ENCODE measurements at regions not wholly inside any gene's neighbourhood (a gene's known extent, or its start where the extent isn't known, plus 50 kb on each side); places are given as distances from the start of the nearest gene placed in this dataset.

DNA sequence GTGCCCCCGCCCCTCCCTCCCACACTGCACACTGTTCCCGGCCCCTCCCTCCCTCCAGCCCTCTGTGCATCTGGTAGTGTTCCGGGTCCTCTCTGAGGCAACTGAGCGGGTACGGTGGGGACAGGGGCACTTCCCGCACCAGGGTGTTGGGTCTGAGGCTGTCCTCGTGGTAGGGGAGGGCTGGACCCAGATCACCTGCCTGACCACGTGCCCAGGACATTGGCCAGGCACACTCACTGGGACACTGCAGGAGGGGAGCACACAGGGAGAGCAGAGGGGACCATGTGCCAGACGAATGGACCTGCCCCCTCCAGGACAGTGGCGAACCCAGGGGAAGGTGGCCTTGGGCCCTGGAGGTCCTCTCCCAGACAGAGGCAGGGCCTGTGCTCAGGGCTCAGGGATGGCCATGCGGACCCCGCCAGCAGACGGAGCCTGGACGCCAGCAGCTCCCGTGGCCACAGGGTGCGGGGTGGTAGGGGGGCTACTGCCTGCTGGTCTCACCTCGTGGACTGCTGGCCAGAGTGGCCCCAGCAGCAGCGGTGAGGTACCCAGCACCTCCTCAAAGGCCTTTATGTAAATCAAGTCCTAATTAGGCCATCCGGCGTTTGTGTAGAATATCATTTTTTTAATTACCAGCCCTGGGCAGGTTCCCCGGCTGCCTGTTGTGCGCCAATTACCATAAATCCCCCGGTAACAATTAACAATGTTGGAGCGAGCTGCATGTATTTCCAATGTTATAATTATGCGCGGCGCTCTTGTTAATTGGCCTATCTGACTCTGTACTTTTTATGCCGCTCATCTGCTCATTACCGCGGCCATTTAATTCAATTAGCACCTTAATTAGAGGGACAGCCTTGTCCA lies 106.9 kb downstream of the FAM53A start:
- no peak for DNase-seq
- H3K9me3 ChIP-seq: no peaks in the 10 kb centered on the region
- H3K27ac ChIP-seq: no peak overlapping the region
- TF ChIP-seq POLR2AphosphoS5 (IDR thresholded peaks at IDR 0.05) (no peak), POLR2A (IDR thresholded peaks at IDR 0.05) (no peak), EP300 (IDR thresholded peaks at IDR 0.05; ENCODE audit: low read depth) (no peak), CTCF (IDR thresholded peaks at IDR 0.05) (no peak)
- no peak overlapping the region for H3K4me3 ChIP-seq
- no peaks in the 10 kb centered on the region for H3K36me3 ChIP-seq
- peaks cover 5 to 25% (median 12%) of the 10 kb centered on the region in 4 donors for H3K4me1 ChIP-seq
- peaks cover 10% of the 10 kb centered on the region for H3K27me3 ChIP-seq
- intact Hi-C loops (cut with DNase I; ENCODE audit: low total_unique reads) (no loop called here), in situ Hi-C loops (cut with MboI; ENCODE audit: low pct_ligation_motif_present in 1 of 4, low pct_unique_long_range_greater_than_20kb in 1 of 4, low sequenced_read_pairs in 3 of 4) (no loop called here)
- WGBS, 2 donors (ENCODE audit: low coverage in 1 of 2): 71% methylated on average over 21 of the region's 30 CpGs; no CpG with 5 or more reads in 1 of the 2 donors

DNA sequence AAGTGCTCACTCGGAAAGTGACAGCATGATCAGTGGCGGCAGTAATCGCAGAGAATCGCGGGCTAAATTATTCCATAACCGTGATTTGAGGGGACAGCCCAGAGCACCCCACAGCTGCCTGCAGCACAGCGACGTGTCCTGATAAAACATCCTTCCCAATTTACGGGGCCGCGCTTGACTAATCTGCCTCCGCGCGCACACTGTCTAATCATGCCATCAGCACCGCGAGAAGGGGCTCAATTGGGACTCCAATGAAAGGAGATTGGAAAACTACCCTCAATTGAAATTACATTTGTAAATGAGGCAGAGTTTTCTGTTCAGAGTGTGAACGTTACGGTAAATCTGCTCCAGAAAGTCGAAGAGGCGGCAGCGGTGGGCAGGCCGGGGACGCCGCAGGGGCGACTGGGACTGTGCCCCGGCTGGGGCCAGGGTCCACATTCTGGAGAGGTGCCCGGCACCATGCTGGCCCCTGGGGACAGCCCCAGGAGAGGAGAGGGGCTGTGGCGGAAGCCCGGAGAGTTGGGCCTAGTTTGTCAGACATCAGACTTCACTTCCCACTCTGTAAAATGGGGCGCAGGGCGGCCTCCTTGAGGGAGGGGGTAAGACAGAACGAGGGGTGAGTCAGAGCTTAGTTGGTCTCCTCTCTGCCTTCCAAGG lies 107.7 kb downstream of the FAM53A start:
- H3K36me3 ChIP-seq: no peaks in the 10 kb centered on the region
- in situ Hi-C loops (cut with MboI; ENCODE audit: low pct_ligation_motif_present in 1 of 4, low pct_unique_long_range_greater_than_20kb in 1 of 4, low sequenced_read_pairs in 3 of 4) (no loop called here), intact Hi-C loops (cut with DNase I; ENCODE audit: low total_unique reads) (no loop called here)
- H3K27ac ChIP-seq: no peak overlapping the region
- 82 to 85% methylated on average over 20 to 32 of the region's 32 CpGs for WGBS, 2 donors (ENCODE audit: low coverage in 1 of 2)
- no peak for DNase-seq
- peaks cover 10% of the 10 kb centered on the region for H3K27me3 ChIP-seq
- peaks cover 5 to 24% (median 12%) of the 10 kb centered on the region in 4 donors for H3K4me1 ChIP-seq
- no peak for TF ChIP-seq EP300 (IDR thresholded peaks at IDR 0.05; ENCODE audit: low read depth)
- H3K4me3 ChIP-seq: no peak overlapping the region
- no peaks in the 10 kb centered on the region for H3K9me3 ChIP-seq

GRCh38 chr4:1575418-1576303 lies 108.5 kb downstream of the FAM53A start:
- no peak for DNase-seq
- Histone ChIP-seq H3K27me3 (peaks cover 10% of the 10 kb centered on the region), H3K27ac (no peak overlapping the region), H3K4me3 (no peak overlapping the region), H3K36me3 (no peaks in the 10 kb centered on the region), H3K9me3 (no peaks in the 10 kb centered on the region), H3K4me1 (peaks cover 5 to 21% (median 12%) of the 10 kb centered on the region in 4 donors)
- no peak for TF ChIP-seq EP300 (IDR thresholded peaks at IDR 0.05; ENCODE audit: low read depth)
- TF ChIP-seq POLR2A (IDR thresholded peaks at IDR 0.05): no peak
- no peak for TF ChIP-seq POLR2AphosphoS5 (IDR thresholded peaks at IDR 0.05)
- TF ChIP-seq CTCF (IDR thresholded peaks at IDR 0.05): no peak
- WGBS, 2 donors (ENCODE audit: low coverage in 1 of 2): 64 to 66% methylated on average over 9 to 20 of the region's 20 CpGs
- intact Hi-C loops (cut with DNase I; ENCODE audit: low total_unique reads) (no loop called here), in situ Hi-C loops (cut with MboI; ENCODE audit: low pct_ligation_motif_present in 1 of 4, low pct_unique_long_range_greater_than_20kb in 1 of 4, low sequenced_read_pairs in 3 of 4) (no loop called here)

GRCh38 chr4:1574601-1575417 lies 109.3 kb downstream of the FAM53A start:
- 61% methylated on average over 12 of the region's 20 CpGs; no CpG with 5 or more reads in 1 of the 2 donors for WGBS, 2 donors (ENCODE audit: low coverage in 1 of 2)
- Histone ChIP-seq H3K4me1 (peaks cover 5 to 16% (median 9%) of the 10 kb centered on the region in 4 donors), H3K27me3 (peaks cover 10% of the 10 kb centered on the region), H3K4me3 (no peak overlapping the region), H3K36me3 (no peaks in the 10 kb centered on the region), H3K9me3 (no peaks in the 10 kb centered on the region), H3K27ac (no peak overlapping the region)
- DNase-seq: peak; percentile 33
- intact Hi-C loops (cut with DNase I; ENCODE audit: low total_unique reads) (no loop called here), in situ Hi-C loops (cut with MboI; ENCODE audit: low pct_ligation_motif_present in 1 of 4, low pct_unique_long_range_greater_than_20kb in 1 of 4, low sequenced_read_pairs in 3 of 4) (no loop called here)
- TF ChIP-seq CTCF (IDR thresholded peaks at IDR 0.05) (no peak), POLR2A (IDR thresholded peaks at IDR 0.05) (no peak), POLR2AphosphoS5 (IDR thresholded peaks at IDR 0.05) (no peak), EP300 (IDR thresholded peaks at IDR 0.05; ENCODE audit: low read depth) (no peak)

Measured in transverse colon (tissue), 4 donors.